Non-pigmented ciliary epithelial cell (primary cell): ENCODE measurements at regions not wholly inside any gene's neighbourhood (a gene's known extent, or its start where the extent isn't known, plus 50 kb on each side); places are given as distances from the start of the nearest gene placed in this dataset.
A peak's percentile ranks its signal among the peaks of the same experiment; 100 is the strongest.

Source experiments
- DNase-seq: peaks from one replicate; pipeline ENCODE4 v3.0.0-alpha.2; 2010; ENCODE audit warnings: low read depth

- no peak for DNase-seq
Observed at GRCh38 chr1:238186887-238187574, 296.3 kb upstream of the ZP4 start.

GRCh38 chr1:238177960-238178645 is 287.4 kb upstream of the ZP4 start:
- DNase-seq = peak; percentile 46

GRCh38 chr1:238177351-238177750 is 286.6 kb upstream of the ZP4 start:
- no peak for DNase-seq

GRCh38 chr1:238176441-238176840 is 285.7 kb upstream of the ZP4 start:
- peak; percentile 11 for DNase-seq

- no peak for DNase-seq
Observed at GRCh38 chr1:238171985-238172384, 281.3 kb upstream of the ZP4 start.

GRCh38 chr1:238161955-238162354 is 271.2 kb upstream of the ZP4 start:
- DNase-seq = no peak

GRCh38 chr1:238153939-238154338 is 263.2 kb upstream of the ZP4 start:
- DNase-seq = no peak

GRCh38 chr1:238153253-238153652 is 262.5 kb upstream of the ZP4 start:
- DNase-seq = no peak

- no peak for DNase-seq
Observed at GRCh38 chr1:238152119-238152518, 261.4 kb upstream of the ZP4 start.

GRCh38 chr1:238143038-238143437 is 252.3 kb upstream of the ZP4 start:
- no peak for DNase-seq

GRCh38 chr1:238141353-238141752 is 250.6 kb upstream of the ZP4 start:
- no peak for DNase-seq

- peak; percentile 3 for DNase-seq
Observed at GRCh38 chr1:238139713-238140112, 249.0 kb upstream of the ZP4 start.

GRCh38 chr1:238138059-238138626 is 247.4 kb upstream of the ZP4 start:
- no peak for DNase-seq

GRCh38 chr1:238135708-238136664 is 245.3 kb upstream of the ZP4 start:
- no peak for DNase-seq

- no peak for DNase-seq
Observed at GRCh38 chr1:238129677-238130076, 239.0 kb upstream of the ZP4 start.

GRCh38 chr1:238123201-238123600 is 232.5 kb upstream of the ZP4 start:
- no peak for DNase-seq

- no peak for DNase-seq
Observed at GRCh38 chr1:238119861-238120260, 229.1 kb upstream of the ZP4 start.

GRCh38 chr1:238119060-238119459 is 228.3 kb upstream of the ZP4 start:
- no peak for DNase-seq

- no peak for DNase-seq
Observed at GRCh38 chr1:238115852-238116251, 225.1 kb upstream of the ZP4 start.

GRCh38 chr1:238112952-238113621 is 222.4 kb upstream of the ZP4 start:
- no peak for DNase-seq

- DNase-seq = no peak
Observed at GRCh38 chr1:238111516-238111915, 220.8 kb upstream of the ZP4 start.

GRCh38 chr1:238111081-238111480 is 220.4 kb upstream of the ZP4 start:
- no peak for DNase-seq
